GM04503 (cell line): ENCODE measurements at regions not wholly inside any gene's neighbourhood (a gene's known extent, or its start where the extent isn't known, plus 50 kb on each side); places are given as distances from the start of the nearest gene placed in this dataset.
"Not testable (repeated sequence)": the region's sequence is repeated elsewhere in the genome, so short reads cannot be mapped to it uniquely, and the experiment has no call there.

ENCODE experiments used
- DNase-seq: peaks from one replicate; pipeline ENCODE4 v3.0.0-alpha.2; 2012; ENCODE audit warnings: low read depth

DNA sequence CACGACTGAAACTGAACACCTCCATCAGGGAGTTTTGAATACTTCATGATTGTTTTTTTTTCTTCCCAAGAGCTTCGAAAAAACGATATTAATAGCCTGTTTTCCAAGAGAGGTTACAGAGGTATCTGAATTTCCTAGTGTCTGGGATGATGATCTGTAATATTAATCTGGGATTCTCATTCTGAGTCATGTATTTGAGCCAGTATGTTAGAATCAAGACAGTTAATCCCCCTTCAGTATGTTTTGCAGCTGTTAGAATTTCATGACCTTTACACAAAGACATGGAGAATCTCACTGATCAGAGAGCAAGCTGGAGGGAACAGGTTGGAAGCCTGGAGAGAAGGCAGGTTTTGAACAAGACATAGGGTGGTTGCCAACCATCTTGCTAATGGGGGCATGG lies 234.5 kb upstream of the GAP43 start:
- DNase-seq = no peak

DNA sequence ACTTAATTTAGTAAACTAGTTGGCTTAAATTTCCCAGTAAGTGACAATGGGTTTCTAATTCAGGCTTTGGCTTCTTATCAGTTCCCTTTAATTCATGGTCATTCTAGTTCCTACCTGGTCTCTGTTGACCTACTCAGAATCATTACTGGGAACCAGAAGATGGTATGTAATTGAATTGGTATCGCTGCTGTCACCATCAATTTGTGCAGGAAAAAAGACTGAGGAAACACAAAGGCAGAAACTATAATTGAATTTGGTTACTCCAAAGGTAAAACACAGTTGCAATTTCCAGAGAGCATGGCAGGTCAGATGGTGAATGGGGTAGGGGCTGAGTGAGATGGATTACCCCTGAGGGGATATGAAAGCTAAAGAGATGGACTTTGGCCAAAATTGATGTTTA lies 226.5 kb upstream of the GAP43 start:
- DNase-seq = no peak

GRCh38 chr3:115397433-115397832 lies 225.9 kb upstream of the GAP43 start:
- DNase-seq = no peak

GRCh38 chr3:115398506-115398905 lies 224.8 kb upstream of the GAP43 start:
- DNase-seq = no peak

- DNase-seq = no peak
Observed at GRCh38 chr3:115399750-115400149, 223.6 kb upstream of the GAP43 start.

GRCh38 chr3:115401298-115401697 lies 222.0 kb upstream of the GAP43 start:
- peak; percentile 48 for DNase-seq

GRCh38 chr3:115401851-115402501 lies 221.3 kb upstream of the GAP43 start:
- peak; percentile 53 for DNase-seq

- peak; percentile 2 for DNase-seq
Observed at GRCh38 chr3:115402651-115403050, 220.7 kb upstream of the GAP43 start.

- DNase-seq = no peak
Observed at GRCh38 chr3:115403786-115404185, 219.5 kb upstream of the GAP43 start.

DNA sequence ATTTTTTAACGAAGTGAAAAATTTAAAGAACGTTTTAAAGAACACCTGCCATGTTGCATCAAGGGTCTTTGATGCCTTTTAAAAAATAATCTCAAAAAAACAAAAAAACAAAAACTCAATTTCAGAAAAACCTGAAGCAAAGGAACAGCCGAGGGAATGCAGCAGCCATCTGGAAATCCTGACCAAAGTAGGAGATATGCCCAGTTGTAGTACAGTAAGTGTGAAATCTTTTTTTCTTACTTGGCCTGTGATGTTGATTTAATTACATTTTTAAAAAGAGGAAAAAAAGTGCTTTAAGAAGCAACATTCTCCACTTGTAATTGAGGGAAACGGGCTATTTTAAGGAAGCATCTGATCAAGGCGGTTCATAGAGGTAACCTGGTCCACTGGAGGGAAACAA lies 213.7 kb upstream of the GAP43 start:
- DNase-seq = no peak

- not testable (repeated sequence) for DNase-seq
Observed at GRCh38 chr3:115414610-115415009, 208.7 kb upstream of the GAP43 start.

DNA sequence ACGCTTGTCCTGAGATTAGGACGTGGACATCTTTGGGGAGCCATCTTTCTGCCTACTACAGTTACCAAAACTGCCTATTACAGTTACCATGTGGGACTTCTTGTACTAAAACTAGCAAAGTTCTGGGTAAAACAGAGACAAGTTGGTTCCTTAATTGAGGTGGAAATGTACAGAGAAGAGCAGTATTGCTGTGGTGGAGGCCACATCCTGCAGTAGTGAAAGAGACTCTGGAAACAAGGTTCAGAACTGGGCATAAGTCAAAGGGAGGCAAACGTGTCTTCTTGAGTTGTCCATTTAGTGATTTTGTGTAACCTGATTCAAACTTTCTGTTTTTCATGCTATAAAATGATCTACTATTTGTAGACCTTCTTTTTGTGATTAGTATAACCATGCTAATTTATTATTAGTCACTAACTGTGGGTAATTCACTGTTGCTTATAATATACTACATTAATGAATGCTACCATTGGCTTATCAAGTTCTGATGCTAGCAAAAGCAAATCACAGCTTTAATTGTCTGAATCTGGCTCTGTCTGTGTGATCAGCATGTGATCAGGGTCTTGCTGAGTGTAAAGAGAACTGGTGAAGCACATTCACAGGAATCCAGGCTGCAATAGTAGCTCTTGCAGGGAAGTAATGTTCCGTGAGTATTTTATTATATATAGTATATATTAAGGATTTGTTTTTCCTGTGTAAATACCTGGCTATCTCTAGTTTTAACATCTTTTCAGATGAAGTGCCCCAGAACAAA lies 207.9 kb upstream of the GAP43 start:
- no peak for DNase-seq

- DNase-seq = no peak
Observed at GRCh38 chr3:115418583-115418982, 204.7 kb upstream of the GAP43 start.

- no peak for DNase-seq
Observed at GRCh38 chr3:115420086-115420485, 203.2 kb upstream of the GAP43 start.

DNA sequence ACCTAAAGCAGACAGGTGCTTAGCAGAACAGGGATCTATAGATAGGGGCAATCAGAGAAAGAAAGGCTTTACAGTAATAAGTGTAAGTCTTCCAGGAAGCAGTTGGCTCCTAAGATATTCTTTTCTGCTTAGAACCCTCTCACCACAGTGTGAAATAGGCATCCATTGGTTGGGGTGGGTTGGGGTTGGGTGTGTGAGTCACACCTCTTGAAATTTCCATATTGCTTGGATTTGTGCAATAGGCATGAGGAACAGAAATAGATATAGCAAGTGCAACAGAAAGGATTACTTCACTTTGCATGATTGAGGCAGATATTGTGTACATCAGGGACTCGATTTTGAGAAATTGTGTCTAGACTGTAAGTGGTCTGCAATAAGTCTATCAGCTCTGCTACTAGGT lies 200.1 kb upstream of the GAP43 start:
- no peak for DNase-seq

DNA sequence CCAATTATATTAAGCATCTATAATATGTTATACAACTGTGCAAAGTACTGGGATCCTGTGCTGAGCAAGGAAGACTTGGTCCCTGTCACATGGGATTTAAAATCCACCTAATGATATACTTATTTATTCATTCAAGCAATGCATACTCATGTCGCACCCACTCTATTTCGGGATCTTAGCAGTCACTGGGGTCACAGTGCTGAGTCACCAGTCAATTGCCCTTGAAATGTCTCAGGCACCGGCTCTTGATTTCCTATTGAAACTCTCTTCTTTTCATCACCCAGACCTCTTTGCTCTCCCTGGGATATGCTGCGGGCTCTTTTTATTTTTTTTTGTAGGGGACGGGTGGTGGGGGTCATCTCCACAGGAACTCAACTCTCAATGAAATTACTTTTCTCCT lies 194.5 kb upstream of the GAP43 start:
- DNase-seq = no peak

DNA sequence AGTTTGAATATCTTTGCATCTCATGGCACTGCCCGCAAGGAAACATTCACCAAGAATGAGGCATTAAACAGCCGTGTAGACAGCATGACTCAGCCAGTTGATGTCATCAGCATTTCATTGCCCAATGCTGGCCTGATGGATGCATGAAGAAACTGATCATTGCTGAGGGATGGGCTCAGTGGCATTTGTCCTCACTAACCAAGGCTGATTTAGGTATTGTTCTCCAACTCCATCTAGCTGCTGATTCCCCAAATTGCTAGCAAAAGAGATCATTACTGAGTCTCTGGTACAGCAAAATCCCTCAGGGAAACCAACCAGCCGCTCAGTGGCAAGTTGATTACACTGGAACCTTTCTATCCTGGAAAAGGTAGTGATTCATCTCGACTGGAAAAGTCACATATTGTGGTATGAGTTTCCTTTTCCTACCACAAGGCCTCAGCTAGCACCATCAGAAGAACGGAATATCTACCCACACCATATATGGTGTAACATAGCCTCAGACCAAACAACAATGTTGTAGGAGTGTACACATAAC lies 186.5 kb upstream of the GAP43 start:
- peak; percentile 93 for DNase-seq

GRCh38 chr3:115438799-115439198 lies 184.5 kb upstream of the GAP43 start:
- DNase-seq = no peak

- DNase-seq = no peak
Observed at GRCh38 chr3:115445559-115445958, 177.8 kb upstream of the GAP43 start.

DNA sequence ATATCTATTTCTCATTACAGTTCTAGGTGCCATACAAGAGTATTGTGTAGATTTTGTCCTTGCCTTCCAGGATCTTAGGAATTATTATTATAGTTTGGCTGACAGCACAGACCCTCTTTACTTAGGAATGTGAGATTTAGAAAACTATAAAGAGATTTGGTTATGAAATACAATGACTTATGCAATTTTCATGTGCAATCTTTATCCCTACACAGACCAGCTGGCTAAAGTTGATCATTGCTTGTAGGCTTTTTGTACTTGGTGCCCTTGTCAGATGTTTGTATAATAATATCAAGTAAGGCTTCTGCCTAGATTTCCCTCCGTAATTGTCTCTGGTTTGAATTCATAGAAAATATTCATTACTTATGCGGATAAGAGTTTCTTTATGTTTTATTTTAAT lies 174.5 kb upstream of the GAP43 start:
- DNase-seq = no peak

- no peak for DNase-seq
Observed at GRCh38 chr3:115450036-115450435, 173.3 kb upstream of the GAP43 start.

DNA sequence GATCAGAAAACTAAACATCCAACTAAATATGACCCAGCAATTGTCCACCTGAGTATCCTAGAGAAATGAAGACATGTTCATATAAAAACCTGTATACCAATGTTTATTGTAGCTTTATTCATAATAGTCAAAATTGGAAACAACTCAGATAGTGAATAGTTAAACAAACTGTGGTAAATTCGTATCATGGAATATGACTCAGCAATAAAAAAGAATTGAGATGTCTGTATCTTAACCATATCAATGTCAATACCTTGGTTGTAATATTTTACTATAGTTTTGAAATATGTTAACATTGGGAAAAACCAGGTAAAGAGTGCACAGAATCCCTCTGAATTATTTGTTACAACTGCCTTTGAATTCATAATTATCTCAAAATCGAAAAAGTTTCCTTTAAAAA lies 159.3 kb upstream of the GAP43 start:
- DNase-seq = no peak

- DNase-seq = no peak
Observed at GRCh38 chr3:115469649-115470048, 153.7 kb upstream of the GAP43 start.

DNA sequence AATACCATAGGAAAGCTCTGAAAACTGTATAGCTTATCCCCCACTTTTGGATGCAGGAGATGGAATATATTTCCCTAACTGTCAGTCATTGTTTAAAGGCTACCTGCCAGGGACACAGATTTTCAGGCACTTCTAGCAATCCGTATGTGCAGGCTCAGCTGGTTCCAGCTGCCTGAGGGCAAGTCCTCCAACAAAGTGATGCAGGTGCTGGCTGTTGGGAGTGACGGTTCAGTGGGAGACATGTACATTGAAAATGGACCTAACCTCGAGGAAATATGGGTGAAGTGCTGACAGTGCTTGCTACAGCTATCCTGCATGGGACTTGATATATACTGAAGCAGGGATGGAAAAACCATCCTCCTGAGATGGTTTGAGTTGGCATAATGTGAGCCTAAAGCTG lies 153.1 kb upstream of the GAP43 start:
- no peak for DNase-seq
